Keratinocyte (primary cell): ENCODE measurements at regions not wholly inside any gene's neighbourhood (a gene's known extent, or its start where the extent isn't known, plus 50 kb on each side); places are given as distances from the start of the nearest gene placed in this dataset.

Experiments used
- DNase-seq: peaks from one replicate; pipeline ENCODE4 v3.0.0-alpha.2; 2011; ENCODE audit warnings: low read depth, missing footprints, low spot score
- FAIRE-seq: peaks from 2 replicates; lab custom pipeline; 2011; peaks lifted over from hg19 to GRCh38; lab: Jason Lieb, UNC
- H2AFZ ChIP-seq: 2 replicates; pipeline ENCODE4 v1.6.0; 2012; ENCODE audit warnings: low read length, control low read depth, inconsistent platforms; ENCODE audit not compliant: control insufficient read depth
- H3K27ac ChIP-seq: 2 replicates; pipeline ENCODE4 v1.5.1; 2011; ENCODE audit warnings: low read length; ENCODE audit not compliant: control insufficient read depth, insufficient read depth
- H3K27me3 ChIP-seq: 3 replicates; pipeline ENCODE4 v1.6.0; 2011; ENCODE audit warnings: low read length; ENCODE audit not compliant: control insufficient read depth, insufficient read depth; ENCODE audit errors: extremely low read depth
- H3K36me3 ChIP-seq, 2 experiments: 2 replicates in 1 of 2; 3 replicates in 1 of 2; pipeline ENCODE4 v1.5.1; 2011; ENCODE audit warnings: low read length in 2 of 2, mild to moderate bottlenecking in 1 of 2; ENCODE audit not compliant: control insufficient read depth in 2 of 2, insufficient read depth in 2 of 2; ENCODE audit errors: extremely low read depth in 1 of 2
- H3K4me1 ChIP-seq: 3 replicates; pipeline ENCODE4 v1.5.1; 2011; ENCODE audit warnings: low read length; ENCODE audit not compliant: control insufficient read depth, insufficient read depth; ENCODE audit errors: extremely low read depth
- H3K4me2 ChIP-seq: 3 replicates; pipeline ENCODE4 v1.6.0; 2011; ENCODE audit warnings: low read depth, low read length; ENCODE audit not compliant: control insufficient read depth, insufficient read depth; ENCODE audit errors: extremely low read depth
- H3K4me3 ChIP-seq, 3 experiments: fragments of 200-600 bp in 1 of 3; sonication (generic) in 1 of 3; 2 replicates in 2 of 3; 3 replicates in 1 of 3; pipeline ENCODE4 v1.5.1; 2011 to 2016; ENCODE audit warnings: low read length in 3 of 3, mild to moderate bottlenecking in 3 of 3, control low read depth in 2 of 3, inconsistent platforms in 1 of 3, low read depth in 1 of 3, mixed read lengths in 1 of 3, mixed run types in 1 of 3, moderate library complexity in 1 of 3; ENCODE audit not compliant: control insufficient read depth in 2 of 3, insufficient read depth in 2 of 3; ENCODE audit errors: extremely low read depth in 1 of 3
- H3K79me2 ChIP-seq: 2 replicates; pipeline ENCODE4 v1.6.0; 2012; ENCODE audit warnings: low read length; ENCODE audit not compliant: control insufficient read depth, insufficient read depth
- H3K9ac ChIP-seq: 3 replicates; pipeline ENCODE4 v1.6.0; 2011; ENCODE audit warnings: low read length; ENCODE audit not compliant: control insufficient read depth, insufficient read depth; ENCODE audit errors: extremely low read depth
- H3K9me1 ChIP-seq: 3 replicates; pipeline ENCODE4 v1.6.0; 2011; ENCODE audit warnings: low read length; ENCODE audit not compliant: control insufficient read depth, insufficient read depth; ENCODE audit errors: extremely low read depth
- H3K9me3 ChIP-seq: 2 replicates; pipeline ENCODE4 v1.5.1; 2012; ENCODE audit warnings: low read depth, low read length; ENCODE audit not compliant: control insufficient read depth
- H4K20me1 ChIP-seq: 3 replicates; pipeline ENCODE4 v1.6.0; 2011; ENCODE audit warnings: low read length; ENCODE audit not compliant: control insufficient read depth, insufficient read depth; ENCODE audit errors: extremely low read depth
- CTCF ChIP-seq, 3 experiments: IDR thresholded peaks in 1 of 3; conservative IDR thresholded peaks in 1 of 3; optimal IDR thresholded peaks in 1 of 3; 2 replicates in 2 of 3; 3 replicates in 1 of 3; pipeline versions ENCODE3 to v1.5.1; 2011; ENCODE audit warnings: low read length in 3 of 3, mild to moderate bottlenecking in 3 of 3, moderate library complexity in 2 of 3, control low read depth in 1 of 3, inconsistent platforms in 1 of 3; ENCODE audit not compliant: insufficient read depth in 2 of 3; ENCODE audit errors: extremely low read depth in 1 of 3
- EZH2 ChIP-seq: IDR thresholded peaks from one replicate; pipeline ENCODE4 v1.6.1; 2012; ENCODE audit warnings: inconsistent platforms, mild to moderate bottlenecking, low read length, moderate library complexity
- dilution Hi-C: fragments of 300-500 bp; cut with MboI; formaldehyde crosslinking; loops from one replicate; pipeline ENCODE4 v1.7.0; 2020; ENCODE audit warnings: low sequenced_read_pairs; ENCODE audit not compliant: extremely low pct_ligation_motif_present

- no peak overlapping the region for H3K4me2 ChIP-seq
- H3K27me3 ChIP-seq = no peaks in the 10 kb centered on the region
- H3K79me2 ChIP-seq = no peaks in the 10 kb centered on the region
- H3K4me1 ChIP-seq = no peaks in the 10 kb centered on the region
- H3K9ac ChIP-seq = no peak overlapping the region
- dilution Hi-C loops = no loop called here
- TF ChIP-seq CTCF (optimal IDR thresholded peaks at IDR 0.05 in 1 of 3, IDR thresholded peaks at IDR 0.05 in 1 of 3, conservative IDR thresholded peaks at IDR 0.05 in 1 of 3; ENCODE audit: extremely low read depth in 1 of 3, insufficient read depth in 2 of 3, low read length in 3 of 3) (no peak), EZH2 (no peak)
- H3K36me3 ChIP-seq = no peaks in the 10 kb centered on the region
- no peaks in the 10 kb centered on the region for H3K9me1 ChIP-seq
- FAIRE-seq = no peak
- H3K9me3 ChIP-seq = peaks cover 2% of the 10 kb centered on the region
- H3K27ac ChIP-seq = no peak overlapping the region
- H4K20me1 ChIP-seq = no peaks in the 10 kb centered on the region
- H2AFZ ChIP-seq = no peak overlapping the region
- no peak overlapping the region for H3K4me3 ChIP-seq
- DNase-seq = no peak
Observed at GRCh38 chr7:51606601-51607154, 290.1 kb upstream of the COBL start.

- H3K36me3 ChIP-seq = no peaks in the 10 kb centered on the region
- H3K4me1 ChIP-seq = no peaks in the 10 kb centered on the region
- H3K27ac ChIP-seq = no peak overlapping the region
- no peaks in the 10 kb centered on the region for H3K9me1 ChIP-seq
- H4K20me1 ChIP-seq = no peaks in the 10 kb centered on the region
- TF ChIP-seq CTCF (optimal IDR thresholded peaks at IDR 0.05 in 1 of 3, IDR thresholded peaks at IDR 0.05 in 1 of 3, conservative IDR thresholded peaks at IDR 0.05 in 1 of 3; ENCODE audit: extremely low read depth in 1 of 3, insufficient read depth in 2 of 3, low read length in 3 of 3) (no peak), EZH2 (no peak)
- no peak overlapping the region for H3K4me3 ChIP-seq
- H3K4me2 ChIP-seq = no peak overlapping the region
- no peak overlapping the region for H3K9ac ChIP-seq
- FAIRE-seq (no peak), DNase-seq (no peak)
- no peaks in the 10 kb centered on the region for H3K79me2 ChIP-seq
- H3K27me3 ChIP-seq = no peaks in the 10 kb centered on the region
- H3K9me3 ChIP-seq = peaks cover under 1% of the 10 kb centered on the region
- H2AFZ ChIP-seq = no peak overlapping the region
- dilution Hi-C loops = no loop called here
Observed at GRCh38 chr7:51602376-51602775, 285.8 kb upstream of the COBL start.
